Fibroblast of the aortic adventitia (primary cell): ENCODE measurements at regions not wholly inside any gene's neighbourhood (a gene's known extent, or its start where the extent isn't known, plus 50 kb on each side); places are given as distances from the start of the nearest gene placed in this dataset.

Experiments used
- DNase-seq: peaks from one replicate; pipeline ENCODE4 v3.0.0-alpha.2; 2010; ENCODE audit warnings: low read depth
- H3K4me3 ChIP-seq: 2 replicates; pipeline ENCODE4 v1.5.1; 2011; ENCODE audit warnings: low read depth, mild to moderate bottlenecking, control low read depth, low read length, moderate library complexity
- CTCF ChIP-seq: IDR thresholded peaks from 2 replicates; pipeline ENCODE4 v1.5.1; 2011; ENCODE audit warnings: mild to moderate bottlenecking, low read length, control low read depth, inconsistent platforms; ENCODE audit not compliant: insufficient read depth

- TF ChIP-seq CTCF: no peak
- no peak overlapping the region for H3K4me3 ChIP-seq
- no peak for DNase-seq
These were observed 415.4 kb downstream of the BRD1 start for GRCh38 chr22:49412236-49412635.

- no peak for TF ChIP-seq CTCF
- H3K4me3 ChIP-seq: no peak overlapping the region
- no peak for DNase-seq
These were observed 416.4 kb downstream of the BRD1 start for GRCh38 chr22:49411236-49411635.

- DNase-seq: no peak
- no peak overlapping the region for H3K4me3 ChIP-seq
- TF ChIP-seq CTCF: no peak
These were observed 419.4 kb downstream of the BRD1 start for GRCh38 chr22:49408102-49408836.

- DNase-seq: no peak
- no peak overlapping the region for H3K4me3 ChIP-seq
- TF ChIP-seq CTCF: no peak
These were observed 420.6 kb downstream of the BRD1 start for GRCh38 chr22:49406879-49407587.

- no peak for TF ChIP-seq CTCF
- no peak for DNase-seq
- H3K4me3 ChIP-seq: no peak overlapping the region
These were observed 421.5 kb downstream of the BRD1 start for GRCh38 chr22:49406047-49406650.

GRCh38 chr22:49405590-49405989, 422.1 kb downstream of the BRD1 start:
- no peak overlapping the region for H3K4me3 ChIP-seq
- no peak for TF ChIP-seq CTCF
- no peak for DNase-seq
